ENCODE measurements at regions not wholly inside any gene's neighbourhood (a gene's known extent, or its start where the extent isn't known, plus 50 kb on each side); places are given as distances from the start of the nearest gene placed in this dataset.

DNA sequence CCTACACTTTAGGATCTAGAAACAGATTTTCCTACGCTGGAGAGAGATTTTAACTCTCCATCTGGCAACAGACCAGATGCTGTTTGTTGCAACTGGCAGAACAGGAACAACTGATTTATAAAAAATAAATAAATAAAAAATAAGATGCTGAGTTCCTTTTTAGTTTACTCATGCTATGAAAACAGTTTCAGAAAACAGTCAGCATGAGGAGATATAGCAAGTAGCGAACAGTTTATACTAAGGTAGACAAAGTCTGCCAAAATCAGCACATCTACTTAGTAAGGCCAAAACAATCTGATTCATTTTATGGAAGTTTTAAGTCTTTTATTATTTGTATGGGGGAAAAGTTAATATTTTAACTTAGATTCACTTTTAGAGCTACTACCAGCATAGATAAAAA is 974.0 kb upstream of the CNTNAP5 start:
- Histone ChIP-seq H4K8ac (ENCODE audit: extremely low read depth, insufficient read depth, low read length) (no peak overlapping the region), H2BK15ac (ENCODE audit: low read length) (no peak overlapping the region), H4K5ac (ENCODE audit: insufficient read length, low read depth, low read length) (no peak overlapping the region), H3K4me2 (ENCODE audit: insufficient read depth in 1 of 2, low read depth in 2 of 2, low read length in 2 of 2) (no peak overlapping the region), H3K27me3 (replicated peaks in 1 of 4; ENCODE audit: control insufficient read depth in 3 of 4, extremely low read depth in 1 of 4, insufficient read depth in 3 of 4, low read length in 3 of 4) (no peaks in the 10 kb centered on the region), H3K27ac (ENCODE audit: low read depth, low read length) (no peak overlapping the region), H3K9me3 (ENCODE audit: insufficient read depth in 2 of 2, low read depth in 1 of 2, low read length in 1 of 2) (no peaks in the 10 kb centered on the region), H3K56ac (replicated peaks; ENCODE audit: insufficient read length, low read depth, low read length) (no peak overlapping the region), H3K18ac (ENCODE audit: extremely low read depth, low read length) (no peak overlapping the region), H3K23me2 (ENCODE audit: low read depth, low read length) (no peaks in the 10 kb centered on the region), H4K20me1 (replicated peaks in 1 of 2; ENCODE audit: control insufficient read depth in 1 of 2, insufficient read depth in 2 of 2, low read length in 2 of 2) (no peaks in the 10 kb centered on the region), H3K23ac (ENCODE audit: insufficient read length) (no peak overlapping the region), H2AK5ac (ENCODE audit: low read depth, low read length) (no peak overlapping the region), H3K36me3 (ENCODE audit: control insufficient read depth in 2 of 4, insufficient read depth in 4 of 4, low read length in 3 of 4) (no peaks in the 10 kb centered on the region; a peak in 1 of 8 replicates), H3K14ac (ENCODE audit: insufficient read length) (no peak overlapping the region), H2BK12ac (ENCODE audit: low read depth, low read length) (no peak overlapping the region), H2BK20ac (ENCODE audit: low read length) (no peak overlapping the region), H3K79me2 (ENCODE audit: control insufficient read depth in 1 of 2, insufficient read depth in 2 of 2, low read length in 2 of 2) (no peaks in the 10 kb centered on the region), H3K79me1 (ENCODE audit: low read depth, low read length) (no peaks in the 10 kb centered on the region), H2BK120ac (replicated peaks; ENCODE audit: low read depth, low read length) (no peak overlapping the region), H4K91ac (replicated peaks; ENCODE audit: insufficient read length, low read length) (no peak overlapping the region), H3K4me1 (replicated peaks in 1 of 4; ENCODE audit: control insufficient read depth in 3 of 4, insufficient read depth in 4 of 4, low read length in 3 of 4) (no peaks in the 10 kb centered on the region), H3K4ac (replicated peaks; ENCODE audit: insufficient read length, low read depth, low read length) (no peak overlapping the region), H3K9ac (replicated peaks in 1 of 4; ENCODE audit: extremely low read depth in 1 of 4, low read depth in 3 of 4, low read length in 3 of 4) (no peak overlapping the region), H3K4me3 (ENCODE audit: extremely low read depth in 1 of 4, insufficient read depth in 2 of 4, low read depth in 3 of 4, low read length in 4 of 4) (no peak overlapping the region), H2AFZ (ENCODE audit: low read length) (peak overlapping the region; percentile 28; the same call in 1 of the 2 replicates), H2BK5ac (ENCODE audit: low read depth, low read length) (no peak overlapping the region)
- CTCF ChIA-PET (ENCODE audit: partially characterized antibody) = no interaction called here
- POLR2A ChIA-PET (ENCODE audit: partially characterized antibody) = no interaction called here
- TF ChIP-seq RFX5 (IDR thresholded peaks at IDR 0.05; ENCODE audit: borderline replicate concordance, low read depth, low read length) (no peak), JUN (IDR thresholded peaks at IDR 0.05; ENCODE audit: low read depth, low read length) (no peak), NRF1 (IDR thresholded peaks at IDR 0.05; ENCODE audit: low read depth, low read length) (no peak), JUND (IDR thresholded peaks at IDR 0.05; ENCODE audit: low read length) (no peak), SP1 (IDR thresholded peaks at IDR 0.05; ENCODE audit: low read depth, low read length) (no peak), TCF12 (IDR thresholded peaks at IDR 0.05; ENCODE audit: low read depth, low read length) (no peak), EZH2 (IDR thresholded peaks at IDR 0.05; ENCODE audit: low read depth, low read length, severe bottlenecking) (no peak), RBBP5 (IDR thresholded peaks at IDR 0.05; ENCODE audit: borderline replicate concordance, low read depth, low read length) (no peak)
- WGBS, 2 experiments (ENCODE audit: extremely low coverage in 1 of 2, insufficient coverage in 1 of 2, insufficient read length in 1 of 2, insufficient replicate concordance in 2 of 2, low coverage in 1 of 2, low lambda C conversion rate in 2 of 2, missing lambda C conversion rate in 1 of 2) = 93% methylated on average over 2 of the region's 2 CpGs; no CpG with 5 or more reads in 1 of the 2 experiments
- DNase-seq (ENCODE audit: low read depth in 1 of 2, low spot score in 2 of 2) (no peak), FAIRE-seq (no peak)
